ENCODE measurements at regions not wholly inside any gene's neighbourhood (a gene's known extent, or its start where the extent isn't known, plus 50 kb on each side); places are given as distances from the start of the nearest gene placed in this dataset.
"Not testable (repeated sequence)": the region's sequence is repeated elsewhere in the genome, so short reads cannot be mapped to it uniquely, and the experiment has no call there.

DNA sequence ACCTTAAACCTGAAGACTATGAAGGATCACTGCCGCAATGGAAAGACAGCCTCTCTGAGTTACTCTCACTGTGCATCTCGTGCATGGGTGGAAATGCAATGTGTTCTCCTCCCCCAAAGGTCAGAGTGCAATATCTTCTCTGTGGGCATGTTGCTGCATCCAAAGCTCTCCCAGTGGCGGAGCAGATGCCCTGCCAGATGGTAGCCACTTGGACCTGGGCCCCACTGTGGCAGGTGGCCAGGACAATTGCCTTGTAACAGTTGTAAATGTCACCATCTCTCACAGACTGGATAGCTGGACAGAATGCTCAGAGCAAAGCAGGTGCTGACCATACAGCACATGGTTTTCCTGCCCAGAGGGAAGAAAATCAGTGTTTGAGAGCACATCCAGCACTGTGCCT is 542.0 kb downstream of the FAM181B start:
- FAIRE-seq = no peak

GRCh38 chr11:82185925-82186324 is 547.7 kb downstream of the FAM181B start:
- no peak for FAIRE-seq

DNA sequence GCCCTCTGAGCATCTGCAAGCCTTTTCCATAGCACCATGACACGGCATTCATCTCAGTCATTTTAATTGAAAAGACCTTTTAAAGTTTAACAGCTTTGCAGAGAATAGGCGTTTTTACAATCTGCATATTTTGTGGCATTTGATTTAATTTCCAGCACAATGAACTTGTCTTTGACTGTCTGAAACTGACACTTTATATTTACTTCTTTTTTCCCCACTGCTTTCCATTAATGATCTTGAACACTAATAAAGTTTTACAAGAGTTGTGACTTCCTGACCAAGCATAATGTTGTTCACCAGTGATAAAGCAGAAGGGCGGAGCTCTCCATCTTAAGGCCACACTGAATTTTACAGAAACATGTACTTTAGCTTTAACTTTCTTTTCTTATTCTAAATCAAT is 548.7 kb downstream of the FAM181B start:
- no peak for FAIRE-seq

- no peak for FAIRE-seq
Measured at GRCh38 chr11:82183346-82183745, 550.3 kb downstream of the FAM181B start.

GRCh38 chr11:82182697-82183096 is 551.0 kb downstream of the FAM181B start:
- FAIRE-seq = not testable (repeated sequence)

GRCh38 chr11:82181796-82182195 is 551.9 kb downstream of the FAM181B start:
- not testable (repeated sequence) for FAIRE-seq

- no peak for FAIRE-seq
Measured at GRCh38 chr11:82176945-82177344, 556.7 kb downstream of the FAM181B start.

DNA sequence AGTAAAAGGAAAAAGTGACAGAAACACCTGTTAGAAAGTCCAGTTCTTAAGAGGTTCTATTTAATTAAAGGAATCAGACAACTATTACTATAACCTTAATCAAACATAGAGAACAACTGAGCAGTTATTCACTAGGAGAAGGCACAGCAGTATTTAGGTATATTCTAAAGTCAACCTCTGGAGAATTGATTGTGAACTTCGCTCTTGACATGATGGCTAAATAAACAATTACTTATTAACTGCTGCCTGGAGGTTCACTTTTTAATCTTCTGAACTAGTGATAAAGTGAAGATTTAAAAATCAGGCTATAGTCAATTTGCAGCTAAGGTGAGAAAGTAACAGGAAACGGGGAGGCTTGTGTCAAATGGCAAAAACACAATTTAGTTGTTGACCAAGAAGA is 557.3 kb downstream of the FAM181B start:
- FAIRE-seq = no peak

GRCh38 chr11:82174610-82175009 is 559.1 kb downstream of the FAM181B start:
- FAIRE-seq = no peak

DNA sequence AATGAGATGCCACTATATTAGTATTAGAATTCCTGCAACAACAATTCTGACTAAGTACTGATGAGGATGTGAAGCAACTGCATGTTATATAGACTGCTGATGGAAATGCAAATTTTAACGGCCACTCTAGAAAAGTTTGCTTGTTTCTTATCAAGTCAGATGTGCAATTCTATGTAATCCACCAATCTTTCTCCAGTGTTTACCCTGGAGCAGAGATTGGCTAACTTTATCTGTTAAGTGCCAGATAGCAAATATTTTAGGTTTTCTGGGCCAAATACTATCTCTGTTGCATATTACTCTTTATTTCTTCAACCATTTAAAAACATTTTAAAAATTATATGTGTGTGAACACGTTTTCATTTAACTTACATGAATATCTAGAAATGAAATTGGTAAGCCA is 586.9 kb downstream of the FAM181B start:
- no peak for FAIRE-seq

GRCh38 chr11:82118946-82119345 is 614.7 kb downstream of the FAM181B start:
- no peak for FAIRE-seq

DNA sequence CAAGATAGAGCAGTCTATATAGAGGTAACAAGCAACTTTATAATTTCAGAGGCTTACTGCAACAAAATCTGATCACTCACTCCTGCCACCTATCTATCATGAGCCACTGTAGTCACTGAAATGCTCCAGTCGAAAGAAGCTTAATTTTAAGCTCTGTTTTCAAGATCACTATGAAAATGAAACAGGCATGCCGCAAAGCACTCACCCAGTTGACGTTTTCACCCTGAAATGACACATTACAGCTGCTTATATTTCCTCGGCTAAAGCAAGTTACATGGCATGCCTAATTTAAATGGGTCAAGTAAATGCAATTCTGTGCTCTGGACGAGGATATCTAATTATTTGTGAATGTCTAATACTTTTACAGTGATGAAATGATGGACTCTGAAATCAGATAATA is 616.3 kb downstream of the FAM181B start:
- FAIRE-seq = no peak

DNA sequence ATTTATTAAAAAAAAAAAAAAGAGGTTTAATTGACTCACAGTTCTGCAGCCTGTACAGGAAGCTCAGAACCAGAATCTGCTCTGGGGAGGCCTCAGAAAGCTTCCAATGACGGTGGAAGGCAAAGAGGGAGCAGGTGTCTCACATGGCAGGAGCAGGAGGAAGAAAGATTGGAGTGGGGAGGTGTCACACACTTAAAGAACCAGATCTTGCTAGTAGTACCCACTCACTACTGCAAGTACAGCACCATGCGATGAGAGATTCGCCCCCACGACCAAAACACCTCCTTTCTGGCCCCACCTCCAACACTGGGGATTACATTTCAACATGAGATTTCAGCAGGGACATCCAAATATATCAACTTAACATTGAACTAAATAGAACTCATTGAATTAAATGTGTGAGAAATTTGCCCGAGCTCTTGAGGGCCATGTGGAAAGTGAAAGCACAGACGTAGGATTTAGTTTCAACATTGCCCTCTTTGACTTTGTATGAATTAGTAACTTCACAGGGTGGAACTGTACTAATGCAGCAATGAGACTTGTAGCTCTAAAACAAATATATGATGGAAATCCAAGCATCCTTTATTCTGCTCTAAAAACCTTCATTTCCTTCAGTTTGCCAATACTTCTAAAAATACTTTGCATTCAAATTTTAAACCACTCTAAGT is 628.2 kb downstream of the FAM181B start:
- FAIRE-seq = no peak

- no peak for FAIRE-seq
Measured at GRCh38 chr11:82092904-82093303, 640.8 kb downstream of the FAM181B start.

DNA sequence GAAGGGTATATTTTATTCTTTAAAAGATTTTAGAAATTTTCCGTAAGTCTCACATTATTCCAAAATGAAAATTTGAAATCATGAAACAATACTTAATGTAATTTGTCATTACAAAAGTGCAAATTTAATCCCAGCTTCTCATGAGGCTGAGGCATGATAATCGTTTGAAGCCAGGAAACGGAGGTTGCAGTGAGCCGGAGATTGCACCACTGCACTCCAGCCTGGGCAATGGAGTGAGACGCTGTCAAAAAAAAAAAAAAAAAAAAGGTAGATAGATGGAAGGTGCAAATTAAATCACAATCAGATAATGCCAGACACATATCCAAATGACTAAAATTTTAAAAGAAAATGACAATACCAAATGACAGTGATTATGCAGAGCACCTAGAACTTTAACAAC is 644.2 kb downstream of the FAM181B start:
- no peak for FAIRE-seq

DNA sequence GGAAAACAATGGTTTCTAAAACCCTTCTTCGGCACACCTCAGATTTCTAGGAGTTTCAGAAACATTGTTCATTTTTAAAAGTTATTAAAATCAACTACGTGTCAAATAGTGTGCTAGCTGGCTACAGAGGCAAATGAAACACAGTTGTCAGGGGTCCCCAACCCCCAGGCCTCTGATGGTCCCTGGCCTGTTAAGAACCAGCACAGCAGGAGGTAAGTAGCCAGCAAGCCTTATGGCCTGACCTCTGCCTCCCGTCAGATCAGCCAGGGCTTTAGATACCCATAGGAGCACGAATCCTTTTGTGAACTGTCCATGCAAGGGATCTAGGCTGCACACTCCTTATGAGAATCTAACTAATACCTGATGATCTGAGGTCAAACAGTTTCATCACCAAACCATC is 648.2 kb downstream of the FAM181B start:
- FAIRE-seq = no peak

DNA sequence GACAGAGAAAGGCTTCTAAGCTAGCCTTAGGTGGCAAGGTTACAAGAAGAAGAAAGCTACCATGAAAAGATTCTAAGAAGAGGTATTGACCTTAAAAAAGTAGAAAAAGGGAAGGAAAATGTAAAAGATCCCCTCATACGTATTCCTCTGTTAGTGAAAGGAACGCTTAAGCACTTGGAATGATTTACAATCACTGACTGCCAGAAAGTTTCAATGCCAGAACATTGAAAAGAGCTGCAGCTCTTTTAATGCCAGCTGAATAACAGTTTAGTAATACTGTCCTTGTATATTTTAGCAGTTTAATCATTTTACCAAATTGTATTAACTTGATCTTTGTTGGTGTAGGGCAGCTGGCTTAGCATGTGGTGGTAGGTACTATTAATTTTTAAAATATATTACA is 650.7 kb downstream of the FAM181B start:
- no peak for FAIRE-seq

- FAIRE-seq = no peak
Measured at GRCh38 chr11:82080160-82080559, 653.5 kb downstream of the FAM181B start.

DNA sequence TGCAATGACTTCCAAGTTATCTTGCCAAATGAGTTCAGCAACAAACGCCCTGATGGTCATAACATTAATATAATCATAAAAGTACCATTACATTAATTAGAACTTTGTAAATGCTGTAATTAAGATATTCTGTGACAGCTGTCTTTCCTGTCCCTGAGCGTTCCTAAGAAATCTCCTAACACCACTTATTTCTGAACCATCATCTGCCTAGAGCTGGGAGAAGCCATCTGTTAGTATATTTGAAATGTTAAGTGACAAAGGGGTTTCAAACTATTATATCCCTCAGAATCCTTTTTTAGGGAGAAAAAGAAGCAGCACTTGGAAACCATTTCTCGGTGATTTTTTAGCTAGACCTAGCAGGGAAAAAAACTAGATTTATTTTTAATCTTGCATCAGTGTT is 657.5 kb downstream of the FAM181B start:
- FAIRE-seq = no peak

GRCh38 chr11:82059505-82059904 is 674.2 kb downstream of the FAM181B start:
- FAIRE-seq = no peak

DNA sequence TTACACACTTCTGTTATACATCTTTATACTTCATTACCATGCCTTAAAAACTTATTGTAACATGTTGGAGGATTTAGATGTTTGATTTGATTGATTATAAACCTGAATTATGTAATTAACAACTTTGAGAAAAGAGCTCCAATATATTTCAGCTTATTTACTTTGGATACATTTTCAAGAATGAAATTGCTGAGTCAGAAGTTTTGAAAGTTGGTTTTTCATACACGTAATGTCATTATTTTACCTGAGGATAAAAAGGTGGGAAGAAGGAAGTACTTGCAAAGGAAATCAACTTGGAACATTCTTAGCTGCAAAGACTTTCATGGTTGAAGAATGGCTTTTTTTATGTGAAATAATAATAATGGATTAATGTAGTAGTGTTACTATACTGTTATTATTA is 677.2 kb downstream of the FAM181B start:
- FAIRE-seq = no peak

DNA sequence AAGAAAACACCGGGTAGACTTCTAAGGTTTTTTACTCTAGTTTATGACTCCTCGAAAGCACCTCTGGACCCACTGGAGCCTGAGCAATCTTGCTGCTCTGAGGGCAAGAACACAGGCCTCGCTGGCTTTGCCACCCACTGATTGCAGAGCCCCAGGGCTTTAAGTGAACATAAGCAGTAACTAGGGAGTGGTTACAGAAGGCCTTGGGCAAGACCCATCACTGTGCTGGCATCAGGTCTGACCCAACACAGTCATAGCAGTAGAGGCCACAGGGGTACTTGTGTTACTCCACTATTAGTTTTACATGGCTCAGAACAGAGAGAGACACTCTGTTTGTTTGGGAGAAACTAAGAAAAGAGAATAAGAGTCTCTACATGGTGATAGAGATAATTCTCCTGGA is 684.5 kb downstream of the FAM181B start:
- FAIRE-seq = no peak

DNA sequence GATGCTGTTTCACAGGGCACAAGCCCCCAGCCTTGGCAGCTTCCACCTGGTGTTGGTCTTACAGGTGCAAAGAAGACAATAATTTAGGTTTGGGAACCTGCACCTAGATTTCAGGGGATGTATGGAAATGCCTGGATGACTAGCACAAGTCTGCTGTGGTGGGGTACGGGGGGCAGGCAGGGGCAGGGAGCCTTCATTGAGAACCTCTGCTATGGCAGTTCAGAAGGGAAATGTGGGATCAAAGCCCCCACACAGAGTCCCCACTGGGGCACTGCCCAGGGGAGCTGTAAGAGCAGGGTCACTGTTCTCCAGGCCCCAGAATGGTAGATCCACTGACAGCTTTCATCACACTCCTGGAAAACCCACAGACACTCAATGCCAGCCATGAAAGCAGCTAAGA is 686.5 kb downstream of the FAM181B start:
- no peak for FAIRE-seq

- FAIRE-seq = no peak
Measured at GRCh38 chr11:82046778-82047177, 686.9 kb downstream of the FAM181B start.

DNA sequence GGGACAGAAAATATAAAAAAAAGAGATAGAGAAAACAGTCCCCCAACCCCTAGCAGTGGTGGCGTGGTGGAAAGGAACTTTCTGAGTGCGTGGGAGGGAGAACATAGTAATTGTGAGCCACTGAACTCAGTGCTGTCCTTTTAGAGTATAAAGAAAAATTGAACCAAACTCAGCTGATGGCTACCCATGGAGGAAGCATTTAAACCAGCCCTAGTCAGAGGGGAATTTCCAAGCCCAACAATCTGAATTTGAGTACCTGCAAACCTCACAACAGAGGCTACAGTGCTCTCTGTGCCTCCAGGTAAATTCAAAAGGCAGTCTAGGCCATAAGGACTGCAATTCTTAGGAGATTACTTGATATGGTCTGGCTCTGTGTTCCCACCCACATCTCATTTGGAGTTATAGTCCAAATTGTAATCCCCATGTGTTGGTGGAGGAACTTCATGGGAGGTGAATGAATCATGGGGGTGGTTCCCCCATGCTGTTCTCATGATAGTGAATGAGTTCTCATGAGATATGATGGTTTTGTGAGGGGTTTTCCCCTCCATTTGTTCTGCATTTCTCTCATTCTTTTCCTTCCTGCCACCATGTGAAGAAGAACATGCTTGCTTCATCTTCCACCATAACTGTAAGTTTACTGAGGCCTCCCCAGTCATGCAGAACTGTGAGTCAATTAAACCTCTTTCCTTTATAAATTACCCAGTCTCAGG is 687.8 kb downstream of the FAM181B start:
- FAIRE-seq = no peak
